Liver (tissue), 8 donors: ENCODE measurements at regions not wholly inside any gene's neighbourhood (a gene's known extent, or its start where the extent isn't known, plus 50 kb on each side); places are given as distances from the start of the nearest gene placed in this dataset.

ENCODE experiments used
- DNase-seq: peaks from one replicate; pipeline ENCODE4 v3.0.0-alpha.2; 2017; ENCODE audit warnings: low spot score
- H3K27ac ChIP-seq, 2 donors: one replicate each; pipeline ENCODE4 v1.7.0; 2013; ENCODE audit warnings: inconsistent platforms in 2 of 2, low read length in 2 of 2, control low read depth in 1 of 2, low read depth in 1 of 2, mild to moderate bottlenecking in 1 of 2
- H3K27me3 ChIP-seq, 4 donors: one replicate each; pipeline versions ENCODE4 v1.6.1 to v1.7.0; 2013; ENCODE audit warnings: low read length in 3 of 4, inconsistent platforms in 1 of 4, mild to moderate bottlenecking in 1 of 4, moderate library complexity in 1 of 4; ENCODE audit not compliant: control insufficient read depth in 4 of 4, insufficient read depth in 4 of 4
- H3K36me3 ChIP-seq, 4 donors: one replicate each; pipeline versions ENCODE4 v1.6.1 to v1.7.0; 2013; ENCODE audit warnings: low read length in 3 of 4, mild to moderate bottlenecking in 3 of 4, low read depth in 1 of 4, moderate library complexity in 1 of 4; ENCODE audit not compliant: control insufficient read depth in 4 of 4, insufficient read depth in 3 of 4
- H3K4me1 ChIP-seq, 4 donors: one replicate each; pipeline versions ENCODE4 v1.6.1 to v1.7.0; 2013; ENCODE audit warnings: low read length in 3 of 4, mild to moderate bottlenecking in 3 of 4, moderate library complexity in 1 of 4; ENCODE audit not compliant: control insufficient read depth in 4 of 4, insufficient read depth in 4 of 4
- H3K4me3 ChIP-seq, 3 donors: one replicate each; pipeline versions ENCODE4 v1.6.1 to v1.7.0; 2013; ENCODE audit warnings: low read length in 3 of 3, control low read depth in 1 of 3, low read depth in 1 of 3, mild to moderate bottlenecking in 1 of 3
- H3K9ac ChIP-seq, 2 donors: one replicate each; pipeline ENCODE4 v1.7.0; 2013; ENCODE audit warnings: low read length in 2 of 2, mild to moderate bottlenecking in 2 of 2, moderate library complexity in 2 of 2, control low read depth in 1 of 2, low read depth in 1 of 2
- H3K9me3 ChIP-seq, 4 donors: one replicate each; pipeline versions ENCODE4 v1.6.1 to v1.7.0; 2013; ENCODE audit warnings: low read length in 3 of 4; ENCODE audit not compliant: control insufficient read depth in 4 of 4
- EGR1 ChIP-seq, 2 donors: IDR thresholded peaks; 2 replicates each; pipeline ENCODE4 v1.6.1; 2016 to 2018; ENCODE audit warnings: antibody characterized with exemption in 2 of 2, low read depth in 2 of 2
- FOXA1 ChIP-seq: IDR thresholded peaks from 2 replicates; pipeline ENCODE4 v1.6.1; 2016; ENCODE audit warnings: antibody characterized with exemption
- FOXA2 ChIP-seq: IDR thresholded peaks from 2 replicates; pipeline ENCODE4 v1.6.1; 2016; ENCODE audit warnings: antibody characterized with exemption
- GABPA ChIP-seq, 2 donors: IDR thresholded peaks in 1 of 2; conservative IDR thresholded peaks in 1 of 2; 2 replicates each; pipeline ENCODE4 v1.6.1; 2016; ENCODE audit warnings: antibody characterized with exemption in 2 of 2, mild to moderate bottlenecking in 1 of 2, moderate library complexity in 1 of 2
- HNF4A ChIP-seq, 2 donors: conservative IDR thresholded peaks; 2 replicates each; pipeline ENCODE4 v1.6.1; 2016; ENCODE audit warnings: antibody characterized with exemption in 2 of 2, mild to moderate bottlenecking in 2 of 2
- HNF4G ChIP-seq: IDR thresholded peaks from 2 replicates; pipeline ENCODE4 v1.6.1; 2016; ENCODE audit warnings: antibody characterized with exemption
- JUND ChIP-seq, 2 donors: IDR thresholded peaks; 2 replicates each; pipeline ENCODE4 v1.6.1; 2016; ENCODE audit warnings: antibody characterized with exemption in 2 of 2
- NR2F2 ChIP-seq: IDR thresholded peaks from 2 replicates; pipeline ENCODE4 v1.6.1; 2016; ENCODE audit warnings: antibody characterized with exemption
- RAD21 ChIP-seq, 2 donors: IDR thresholded peaks; 2 replicates each; pipeline ENCODE4 v1.6.1; 2016; ENCODE audit warnings: antibody characterized with exemption in 2 of 2, mild to moderate bottlenecking in 2 of 2
- RXRA ChIP-seq, 2 donors: IDR thresholded peaks; 2 replicates each; pipeline ENCODE4 v1.6.1; 2017 to 2018; ENCODE audit warnings: antibody characterized with exemption in 2 of 2, mild to moderate bottlenecking in 1 of 2
- SP1 ChIP-seq: IDR thresholded peaks from 2 replicates; pipeline ENCODE4 v1.6.1; 2018; ENCODE audit warnings: antibody characterized with exemption, mild to moderate bottlenecking
- TAF1 ChIP-seq: conservative IDR thresholded peaks from 2 replicates; pipeline ENCODE4 v1.6.1; 2016; ENCODE audit warnings: antibody characterized with exemption, mild to moderate bottlenecking
- YY1 ChIP-seq: IDR thresholded peaks from 2 replicates; pipeline ENCODE4 v1.6.1; 2016; ENCODE audit warnings: antibody characterized with exemption, mild to moderate bottlenecking
- WGBS: extraction: QIAGEN DNeasy Blood & Tissue Kit; methylation state at CpG from one replicate; pipeline ENCODE4 v1.1.7; 2013; 5-methylcytosine and 5-hydroxymethylcytosine counted together
- TF ChIP-seq, protein P1 (sequence below): IDR thresholded peaks from 2 replicates; pipeline ENCODE4 v1.6.1; 2016; ENCODE audit warnings: antibody characterized with exemption
- TF ChIP-seq, protein P2 (sequence below): IDR thresholded peaks from 2 replicates; pipeline ENCODE4 v1.6.1; 2016; ENCODE audit warnings: antibody characterized with exemption
- TF ChIP-seq, protein P3 (sequence below): IDR thresholded peaks from 2 replicates; pipeline ENCODE4 v1.6.1; 2016; ENCODE audit warnings: antibody characterized with exemption, mild to moderate bottlenecking
- TF ChIP-seq, protein P4 (sequence below): fragments of 150-350 bp; IDR thresholded peaks from 2 replicates; pipeline ENCODE4 v1.5.1; 2017; ENCODE audit warnings: improper control_type of control experiment, low read depth, low read length; ENCODE audit not compliant: missing input control
- TF ChIP-seq, protein P5 (sequence below): IDR thresholded peaks from 2 replicates; pipeline ENCODE4 v1.6.1; 2016; ENCODE audit warnings: antibody characterized with exemption
- donor health status: healthy.
- donor health status: healthy.
- donor health status: healthy.
- donor health status: healthy.
- donor health status: healthy.

DNA sequence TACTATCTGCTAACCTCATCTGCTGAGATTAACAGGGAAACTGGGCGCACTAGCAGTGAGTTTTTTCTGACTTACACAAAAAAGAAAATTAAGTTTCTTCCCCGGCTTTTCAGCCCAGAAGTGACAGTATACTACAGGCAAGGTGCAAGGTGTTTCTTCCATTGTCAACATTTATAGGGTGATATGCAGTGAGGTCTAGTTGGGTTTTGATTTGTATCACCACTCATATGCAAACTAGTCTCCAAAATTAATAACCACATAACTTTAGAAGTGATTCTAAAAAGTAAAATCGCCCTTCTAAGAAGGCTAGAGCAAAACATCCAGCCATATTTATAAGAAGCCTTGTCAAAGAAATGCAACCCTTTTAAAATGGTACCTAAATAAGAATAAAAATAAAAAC, 640.1 kb downstream of the ARAP2 start:
- no peaks in the 10 kb centered on the region for H3K36me3 ChIP-seq
- no peak overlapping the region for H3K4me3 ChIP-seq
- no peaks in the 10 kb centered on the region for H3K27me3 ChIP-seq
- H3K4me1 ChIP-seq = no peaks in the 10 kb centered on the region
- TF ChIP-seq EGR1 (IDR thresholded peaks at IDR 0.05; ENCODE audit: low read depth in 2 of 2) = no peak
- TF ChIP-seq FOXA1 = no peak
- TF ChIP-seq YY1 = no peak
- no peak for TF ChIP-seq HNF4A (conservative IDR thresholded peaks at IDR 0.05)
- TF ChIP-seq, protein P1, sequence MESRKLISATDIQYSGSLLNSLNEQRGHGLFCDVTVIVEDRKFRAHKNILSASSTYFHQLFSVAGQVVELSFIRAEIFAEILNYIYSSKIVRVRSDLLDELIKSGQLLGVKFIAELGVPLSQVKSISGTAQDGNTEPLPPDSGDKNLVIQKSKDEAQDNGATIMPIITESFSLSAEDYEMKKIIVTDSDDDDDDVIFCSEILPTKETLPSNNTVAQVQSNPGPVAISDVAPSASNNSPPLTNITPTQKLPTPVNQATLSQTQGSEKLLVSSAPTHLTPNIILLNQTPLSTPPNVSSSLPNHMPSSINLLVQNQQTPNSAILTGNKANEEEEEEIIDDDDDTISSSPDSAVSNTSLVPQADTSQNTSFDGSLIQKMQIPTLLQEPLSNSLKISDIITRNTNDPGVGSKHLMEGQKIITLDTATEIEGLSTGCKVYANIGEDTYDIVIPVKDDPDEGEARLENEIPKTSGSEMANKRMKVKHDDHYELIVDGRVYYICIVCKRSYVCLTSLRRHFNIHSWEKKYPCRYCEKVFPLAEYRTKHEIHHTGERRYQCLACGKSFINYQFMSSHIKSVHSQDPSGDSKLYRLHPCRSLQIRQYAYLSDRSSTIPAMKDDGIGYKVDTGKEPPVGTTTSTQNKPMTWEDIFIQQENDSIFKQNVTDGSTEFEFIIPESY = no peak
- no peak for TF ChIP-seq SP1
- TF ChIP-seq HNF4G = no peak
- TF ChIP-seq, protein P2, sequence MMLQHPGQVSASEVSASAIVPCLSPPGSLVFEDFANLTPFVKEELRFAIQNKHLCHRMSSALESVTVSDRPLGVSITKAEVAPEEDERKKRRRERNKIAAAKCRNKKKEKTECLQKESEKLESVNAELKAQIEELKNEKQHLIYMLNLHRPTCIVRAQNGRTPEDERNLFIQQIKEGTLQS = no peak
- no peak for TF ChIP-seq JUND (IDR thresholded peaks at IDR 0.05)
- no peak for DNase-seq
- no peak overlapping the region for H3K27ac ChIP-seq
- no peak overlapping the region for H3K9ac ChIP-seq
- 78% methylated on average over 3 of the region's 3 CpGs for WGBS
- no peaks in the 10 kb centered on the region for H3K9me3 ChIP-seq

DNA sequence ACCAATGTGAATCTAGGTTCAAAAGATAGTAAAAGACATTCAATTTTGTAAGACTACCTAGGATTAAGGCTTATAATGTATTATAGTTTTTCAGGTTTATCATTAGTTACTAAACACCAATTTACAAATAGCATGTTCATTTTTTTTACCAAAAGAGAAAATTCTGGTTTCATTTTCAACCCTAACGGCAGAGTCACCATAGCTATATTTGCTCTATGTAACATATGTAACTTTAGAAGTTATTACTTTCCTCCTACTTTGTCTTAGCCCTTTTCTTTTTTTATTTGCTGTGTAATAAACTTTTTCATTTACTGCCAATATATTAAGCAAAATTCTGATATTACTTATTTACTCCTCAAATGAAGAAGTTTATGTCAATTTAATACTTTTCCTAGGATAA, 639.6 kb downstream of the ARAP2 start:
- no peak overlapping the region for H3K4me3 ChIP-seq
- no peak for DNase-seq
- no peak overlapping the region for H3K27ac ChIP-seq
- no peaks in the 10 kb centered on the region for H3K9me3 ChIP-seq
- H3K27me3 ChIP-seq = no peaks in the 10 kb centered on the region
- H3K36me3 ChIP-seq = no peaks in the 10 kb centered on the region
- H3K4me1 ChIP-seq = no peaks in the 10 kb centered on the region
- TF ChIP-seq HNF4A (conservative IDR thresholded peaks at IDR 0.05) = no peak
- TF ChIP-seq, protein P2 = no peak
- TF ChIP-seq RAD21 (IDR thresholded peaks at IDR 0.05) = no peak
- TF ChIP-seq RXRA (IDR thresholded peaks at IDR 0.05) = no peak
- no peak for TF ChIP-seq SP1
- no peak for TF ChIP-seq GABPA (IDR thresholded peaks at IDR 0.05 in 1 of 2, conservative IDR thresholded peaks at IDR 0.05 in 1 of 2)
- no peak for TF ChIP-seq FOXA2
- TF ChIP-seq, protein P3, sequence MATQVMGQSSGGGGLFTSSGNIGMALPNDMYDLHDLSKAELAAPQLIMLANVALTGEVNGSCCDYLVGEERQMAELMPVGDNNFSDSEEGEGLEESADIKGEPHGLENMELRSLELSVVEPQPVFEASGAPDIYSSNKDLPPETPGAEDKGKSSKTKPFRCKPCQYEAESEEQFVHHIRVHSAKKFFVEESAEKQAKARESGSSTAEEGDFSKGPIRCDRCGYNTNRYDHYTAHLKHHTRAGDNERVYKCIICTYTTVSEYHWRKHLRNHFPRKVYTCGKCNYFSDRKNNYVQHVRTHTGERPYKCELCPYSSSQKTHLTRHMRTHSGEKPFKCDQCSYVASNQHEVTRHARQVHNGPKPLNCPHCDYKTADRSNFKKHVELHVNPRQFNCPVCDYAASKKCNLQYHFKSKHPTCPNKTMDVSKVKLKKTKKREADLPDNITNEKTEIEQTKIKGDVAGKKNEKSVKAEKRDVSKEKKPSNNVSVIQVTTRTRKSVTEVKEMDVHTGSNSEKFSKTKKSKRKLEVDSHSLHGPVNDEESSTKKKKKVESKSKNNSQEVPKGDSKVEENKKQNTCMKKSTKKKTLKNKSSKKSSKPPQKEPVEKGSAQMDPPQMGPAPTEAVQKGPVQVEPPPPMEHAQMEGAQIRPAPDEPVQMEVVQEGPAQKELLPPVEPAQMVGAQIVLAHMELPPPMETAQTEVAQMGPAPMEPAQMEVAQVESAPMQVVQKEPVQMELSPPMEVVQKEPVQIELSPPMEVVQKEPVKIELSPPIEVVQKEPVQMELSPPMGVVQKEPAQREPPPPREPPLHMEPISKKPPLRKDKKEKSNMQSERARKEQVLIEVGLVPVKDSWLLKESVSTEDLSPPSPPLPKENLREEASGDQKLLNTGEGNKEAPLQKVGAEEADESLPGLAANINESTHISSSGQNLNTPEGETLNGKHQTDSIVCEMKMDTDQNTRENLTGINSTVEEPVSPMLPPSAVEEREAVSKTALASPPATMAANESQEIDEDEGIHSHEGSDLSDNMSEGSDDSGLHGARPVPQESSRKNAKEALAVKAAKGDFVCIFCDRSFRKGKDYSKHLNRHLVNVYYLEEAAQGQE = no peak
- TF ChIP-seq, protein P4, sequence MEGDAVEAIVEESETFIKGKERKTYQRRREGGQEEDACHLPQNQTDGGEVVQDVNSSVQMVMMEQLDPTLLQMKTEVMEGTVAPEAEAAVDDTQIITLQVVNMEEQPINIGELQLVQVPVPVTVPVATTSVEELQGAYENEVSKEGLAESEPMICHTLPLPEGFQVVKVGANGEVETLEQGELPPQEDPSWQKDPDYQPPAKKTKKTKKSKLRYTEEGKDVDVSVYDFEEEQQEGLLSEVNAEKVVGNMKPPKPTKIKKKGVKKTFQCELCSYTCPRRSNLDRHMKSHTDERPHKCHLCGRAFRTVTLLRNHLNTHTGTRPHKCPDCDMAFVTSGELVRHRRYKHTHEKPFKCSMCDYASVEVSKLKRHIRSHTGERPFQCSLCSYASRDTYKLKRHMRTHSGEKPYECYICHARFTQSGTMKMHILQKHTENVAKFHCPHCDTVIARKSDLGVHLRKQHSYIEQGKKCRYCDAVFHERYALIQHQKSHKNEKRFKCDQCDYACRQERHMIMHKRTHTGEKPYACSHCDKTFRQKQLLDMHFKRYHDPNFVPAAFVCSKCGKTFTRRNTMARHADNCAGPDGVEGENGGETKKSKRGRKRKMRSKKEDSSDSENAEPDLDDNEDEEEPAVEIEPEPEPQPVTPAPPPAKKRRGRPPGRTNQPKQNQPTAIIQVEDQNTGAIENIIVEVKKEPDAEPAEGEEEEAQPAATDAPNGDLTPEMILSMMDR = no peak
- TF ChIP-seq, protein P5, sequence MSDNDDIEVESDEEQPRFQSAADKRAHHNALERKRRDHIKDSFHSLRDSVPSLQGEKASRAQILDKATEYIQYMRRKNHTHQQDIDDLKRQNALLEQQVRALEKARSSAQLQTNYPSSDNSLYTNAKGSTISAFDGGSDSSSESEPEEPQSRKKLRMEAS = no peak
- no peak for TF ChIP-seq FOXA1
- TF ChIP-seq, protein P1 = no peak
- TF ChIP-seq NR2F2 = no peak
- no peak for TF ChIP-seq TAF1
- TF ChIP-seq EGR1 (IDR thresholded peaks at IDR 0.05; ENCODE audit: low read depth in 2 of 2) = no peak
- TF ChIP-seq HNF4G = no peak
- TF ChIP-seq JUND (IDR thresholded peaks at IDR 0.05) = no peak
- no peak for TF ChIP-seq YY1
- H3K9ac ChIP-seq = no peak overlapping the region
- 76% methylated on average over 1 of the region's 1 CpG for WGBS
